ENCODE measurements at regions not wholly inside any gene's neighbourhood (a gene's known extent, or its start where the extent isn't known, plus 50 kb on each side); places are given as distances from the start of the nearest gene placed in this dataset.
"Not testable (repeated sequence)": the region's sequence is repeated elsewhere in the genome, so short reads cannot be mapped to it uniquely, and the experiment has no call there.

DNA sequence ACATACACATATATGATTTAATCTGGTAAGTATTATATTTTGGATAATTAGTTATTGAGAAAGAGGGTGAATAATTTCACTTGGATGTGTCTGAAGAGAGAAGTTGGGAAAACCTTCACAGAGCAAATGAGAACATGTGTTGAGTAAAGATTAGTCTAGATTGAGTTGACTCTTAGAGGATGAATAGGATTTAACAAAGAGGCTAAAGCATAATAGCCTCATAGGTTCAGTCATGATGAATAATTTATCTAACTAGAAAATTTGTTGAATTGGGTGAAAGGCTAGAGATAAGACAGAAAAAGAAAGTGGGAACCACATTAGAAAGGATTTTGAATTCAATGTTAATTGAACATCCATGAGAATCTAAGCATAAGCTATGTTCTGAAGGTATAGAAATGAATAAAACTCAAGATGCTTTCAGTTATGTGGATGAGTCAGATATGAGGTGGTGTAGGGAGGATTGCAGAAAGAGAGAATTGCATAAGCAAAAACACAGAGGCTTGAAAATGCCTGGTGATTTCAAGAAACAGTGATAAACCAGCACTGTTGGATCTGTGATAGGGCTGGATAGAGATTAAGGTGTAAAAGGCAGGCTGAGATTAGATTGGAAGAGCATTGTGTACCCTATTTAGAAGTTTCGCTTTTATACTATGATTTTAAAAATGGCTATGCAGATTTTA lies 207.6 kb upstream of the NR3C2 start:
- no peak for ATAC-seq
- TF ChIP-seq, protein P1, sequence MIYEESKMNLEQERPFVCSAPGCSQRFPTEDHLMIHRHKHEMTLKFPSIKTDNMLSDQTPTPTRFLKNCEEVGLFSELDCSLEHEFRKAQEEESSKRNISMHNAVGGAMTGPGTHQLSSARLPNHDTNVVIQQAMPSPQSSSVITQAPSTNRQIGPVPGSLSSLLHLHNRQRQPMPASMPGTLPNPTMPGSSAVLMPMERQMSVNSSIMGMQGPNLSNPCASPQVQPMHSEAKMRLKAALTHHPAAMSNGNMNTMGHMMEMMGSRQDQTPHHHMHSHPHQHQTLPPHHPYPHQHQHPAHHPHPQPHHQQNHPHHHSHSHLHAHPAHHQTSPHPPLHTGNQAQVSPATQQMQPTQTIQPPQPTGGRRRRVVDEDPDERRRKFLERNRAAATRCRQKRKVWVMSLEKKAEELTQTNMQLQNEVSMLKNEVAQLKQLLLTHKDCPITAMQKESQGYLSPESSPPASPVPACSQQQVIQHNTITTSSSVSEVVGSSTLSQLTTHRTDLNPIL (CRISPR knock-in tag; IDR thresholded peaks at IDR 0.05; ENCODE audit: low read depth), result no peak
- TF ChIP-seq ZNF565 (CRISPR knock-in tag; conservative IDR thresholded peaks at IDR 0.05; ENCODE audit: low read depth) (no peak), ESRRG (CRISPR knock-in tag; IDR thresholded peaks at IDR 0.05) (no peak), ARNTL (CRISPR knock-in tag; IDR thresholded peaks at IDR 0.05; ENCODE audit: borderline replicate concordance, low read depth) (no peak)
- TF ChIP-seq, protein P2, sequence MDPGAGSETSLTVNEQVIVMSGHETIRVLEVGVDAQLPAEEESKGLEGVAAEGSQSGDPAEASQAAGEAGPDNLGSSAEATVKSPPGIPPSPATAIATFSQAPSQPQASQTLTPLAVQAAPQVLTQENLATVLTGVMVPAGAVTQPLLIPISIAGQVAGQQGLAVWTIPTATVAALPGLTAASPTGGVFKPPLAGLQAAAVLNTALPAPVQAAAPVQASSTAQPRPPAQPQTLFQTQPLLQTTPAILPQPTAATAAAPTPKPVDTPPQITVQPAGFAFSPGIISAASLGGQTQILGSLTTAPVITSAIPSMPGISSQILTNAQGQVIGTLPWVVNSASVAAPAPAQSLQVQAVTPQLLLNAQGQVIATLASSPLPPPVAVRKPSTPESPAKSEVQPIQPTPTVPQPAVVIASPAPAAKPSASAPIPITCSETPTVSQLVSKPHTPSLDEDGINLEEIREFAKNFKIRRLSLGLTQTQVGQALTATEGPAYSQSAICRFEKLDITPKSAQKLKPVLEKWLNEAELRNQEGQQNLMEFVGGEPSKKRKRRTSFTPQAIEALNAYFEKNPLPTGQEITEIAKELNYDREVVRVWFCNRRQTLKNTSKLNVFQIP (CRISPR knock-in tag; IDR thresholded peaks at IDR 0.05; ENCODE audit: borderline replicate concordance, low read depth), result no peak

DNA sequence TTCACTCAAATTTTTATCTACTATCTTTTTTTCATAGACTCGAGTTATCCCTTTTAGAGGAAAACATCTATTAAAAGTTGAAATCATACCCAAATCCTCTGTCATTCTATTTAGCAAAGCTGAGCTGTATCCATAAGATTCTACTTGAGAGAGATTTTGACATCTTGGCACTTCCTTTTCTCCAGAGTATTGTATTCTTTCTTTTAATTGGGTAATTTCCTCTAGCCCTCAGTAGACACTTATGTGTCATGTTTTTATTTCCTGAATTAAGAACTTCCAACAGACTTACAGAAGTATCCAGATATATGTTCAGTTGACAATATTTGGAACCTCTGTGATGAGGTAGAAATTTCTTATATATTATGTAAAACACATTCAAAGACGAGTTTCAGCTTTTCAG lies 201.6 kb upstream of the NR3C2 start:
- TF ChIP-seq ISL1 (CRISPR knock-in tag; IDR thresholded peaks at IDR 0.05), result no peak
- TF ChIP-seq ARNTL (CRISPR knock-in tag; IDR thresholded peaks at IDR 0.05; ENCODE audit: borderline replicate concordance, low read depth), result no peak
- no peak for TF ChIP-seq ESRRG (CRISPR knock-in tag; IDR thresholded peaks at IDR 0.05)
- TF ChIP-seq TCF4 (CRISPR knock-in tag; IDR thresholded peaks at IDR 0.05; ENCODE audit: borderline replicate concordance), result no peak
- TF ChIP-seq PPARA (CRISPR knock-in tag; IDR thresholded peaks at IDR 0.05; ENCODE audit: borderline replicate concordance), result no peak
- TF ChIP-seq, protein P1 (CRISPR knock-in tag; IDR thresholded peaks at IDR 0.05; ENCODE audit: low read depth), result no peak
- TF ChIP-seq ZNF565 (CRISPR knock-in tag; conservative IDR thresholded peaks at IDR 0.05; ENCODE audit: low read depth), result no peak
- TF ChIP-seq ZNF70 (CRISPR knock-in tag; IDR thresholded peaks at IDR 0.05), result no peak
- TF ChIP-seq ZC3H10 (CRISPR knock-in tag; IDR thresholded peaks at IDR 0.05), result no peak
- no peak for TF ChIP-seq BACH2 (CRISPR knock-in tag; IDR thresholded peaks at IDR 0.05; ENCODE audit: borderline replicate concordance)
- no peak for TF ChIP-seq GLIS3 (CRISPR knock-in tag; IDR thresholded peaks at IDR 0.05)
- TF ChIP-seq ZFP3 (CRISPR knock-in tag; IDR thresholded peaks at IDR 0.05), result no peak
- no peak for TF ChIP-seq OSR1 (CRISPR knock-in tag; IDR thresholded peaks at IDR 0.05)
- TF ChIP-seq, protein P3, sequence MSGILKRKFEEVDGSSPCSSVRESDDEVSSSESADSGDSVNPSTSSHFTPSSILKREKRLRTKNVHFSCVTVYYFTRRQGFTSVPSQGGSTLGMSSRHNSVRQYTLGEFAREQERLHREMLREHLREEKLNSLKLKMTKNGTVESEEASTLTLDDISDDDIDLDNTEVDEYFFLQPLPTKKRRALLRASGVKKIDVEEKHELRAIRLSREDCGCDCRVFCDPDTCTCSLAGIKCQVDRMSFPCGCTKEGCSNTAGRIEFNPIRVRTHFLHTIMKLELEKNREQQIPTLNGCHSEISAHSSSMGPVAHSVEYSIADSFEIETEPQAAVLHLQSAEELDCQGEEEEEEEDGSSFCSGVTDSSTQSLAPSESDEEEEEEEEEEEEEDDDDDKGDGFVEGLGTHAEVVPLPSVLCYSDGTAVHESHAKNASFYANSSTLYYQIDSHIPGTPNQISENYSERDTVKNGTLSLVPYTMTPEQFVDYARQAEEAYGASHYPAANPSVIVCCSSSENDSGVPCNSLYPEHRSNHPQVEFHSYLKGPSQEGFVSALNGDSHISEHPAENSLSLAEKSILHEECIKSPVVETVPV (CRISPR knock-in tag; IDR thresholded peaks at IDR 0.05), result no peak
- TF ChIP-seq RARB (CRISPR knock-in tag; IDR thresholded peaks at IDR 0.05), result no peak
- TF ChIP-seq SNAI2 (CRISPR knock-in tag; IDR thresholded peaks at IDR 0.05), result no peak
- ATAC-seq, result no peak

DNA sequence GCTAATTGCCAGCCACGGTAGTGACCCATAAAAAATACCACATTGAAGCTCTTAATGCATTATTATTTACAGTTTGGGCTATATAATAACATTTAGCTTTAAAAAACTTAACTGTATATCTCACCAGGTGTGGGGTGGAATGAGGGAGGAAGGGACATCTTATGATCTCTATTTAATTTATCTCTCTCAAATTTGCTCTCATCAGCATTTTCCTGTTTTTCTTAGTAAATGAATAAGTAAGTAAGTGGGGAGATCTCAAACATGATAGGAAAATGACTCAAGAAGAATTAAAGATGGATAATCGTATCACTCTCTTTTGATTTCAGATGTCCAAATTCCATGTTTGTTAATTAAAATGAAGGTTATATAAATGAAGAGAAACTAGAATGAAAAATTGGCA lies 200.7 kb upstream of the NR3C2 start:
- no peak for TF ChIP-seq ZFP30 (CRISPR knock-in tag; IDR thresholded peaks at IDR 0.05)
- TF ChIP-seq ZNF8 (CRISPR knock-in tag; IDR thresholded peaks at IDR 0.05), result no peak
- no peak for TF ChIP-seq ESRRG (CRISPR knock-in tag; IDR thresholded peaks at IDR 0.05)
- TF ChIP-seq, protein P4, sequence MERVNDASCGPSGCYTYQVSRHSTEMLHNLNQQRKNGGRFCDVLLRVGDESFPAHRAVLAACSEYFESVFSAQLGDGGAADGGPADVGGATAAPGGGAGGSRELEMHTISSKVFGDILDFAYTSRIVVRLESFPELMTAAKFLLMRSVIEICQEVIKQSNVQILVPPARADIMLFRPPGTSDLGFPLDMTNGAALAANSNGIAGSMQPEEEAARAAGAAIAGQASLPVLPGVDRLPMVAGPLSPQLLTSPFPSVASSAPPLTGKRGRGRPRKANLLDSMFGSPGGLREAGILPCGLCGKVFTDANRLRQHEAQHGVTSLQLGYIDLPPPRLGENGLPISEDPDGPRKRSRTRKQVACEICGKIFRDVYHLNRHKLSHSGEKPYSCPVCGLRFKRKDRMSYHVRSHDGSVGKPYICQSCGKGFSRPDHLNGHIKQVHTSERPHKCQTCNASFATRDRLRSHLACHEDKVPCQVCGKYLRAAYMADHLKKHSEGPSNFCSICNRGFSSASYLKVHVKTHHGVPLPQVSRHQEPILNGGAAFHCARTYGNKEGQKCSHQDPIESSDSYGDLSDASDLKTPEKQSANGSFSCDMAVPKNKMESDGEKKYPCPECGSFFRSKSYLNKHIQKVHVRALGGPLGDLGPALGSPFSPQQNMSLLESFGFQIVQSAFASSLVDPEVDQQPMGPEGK (CRISPR knock-in tag; IDR thresholded peaks at IDR 0.05; ENCODE audit: borderline replicate concordance), result no peak
- TF ChIP-seq, protein P3 (CRISPR knock-in tag; IDR thresholded peaks at IDR 0.05), result no peak
- TF ChIP-seq, protein P5, sequence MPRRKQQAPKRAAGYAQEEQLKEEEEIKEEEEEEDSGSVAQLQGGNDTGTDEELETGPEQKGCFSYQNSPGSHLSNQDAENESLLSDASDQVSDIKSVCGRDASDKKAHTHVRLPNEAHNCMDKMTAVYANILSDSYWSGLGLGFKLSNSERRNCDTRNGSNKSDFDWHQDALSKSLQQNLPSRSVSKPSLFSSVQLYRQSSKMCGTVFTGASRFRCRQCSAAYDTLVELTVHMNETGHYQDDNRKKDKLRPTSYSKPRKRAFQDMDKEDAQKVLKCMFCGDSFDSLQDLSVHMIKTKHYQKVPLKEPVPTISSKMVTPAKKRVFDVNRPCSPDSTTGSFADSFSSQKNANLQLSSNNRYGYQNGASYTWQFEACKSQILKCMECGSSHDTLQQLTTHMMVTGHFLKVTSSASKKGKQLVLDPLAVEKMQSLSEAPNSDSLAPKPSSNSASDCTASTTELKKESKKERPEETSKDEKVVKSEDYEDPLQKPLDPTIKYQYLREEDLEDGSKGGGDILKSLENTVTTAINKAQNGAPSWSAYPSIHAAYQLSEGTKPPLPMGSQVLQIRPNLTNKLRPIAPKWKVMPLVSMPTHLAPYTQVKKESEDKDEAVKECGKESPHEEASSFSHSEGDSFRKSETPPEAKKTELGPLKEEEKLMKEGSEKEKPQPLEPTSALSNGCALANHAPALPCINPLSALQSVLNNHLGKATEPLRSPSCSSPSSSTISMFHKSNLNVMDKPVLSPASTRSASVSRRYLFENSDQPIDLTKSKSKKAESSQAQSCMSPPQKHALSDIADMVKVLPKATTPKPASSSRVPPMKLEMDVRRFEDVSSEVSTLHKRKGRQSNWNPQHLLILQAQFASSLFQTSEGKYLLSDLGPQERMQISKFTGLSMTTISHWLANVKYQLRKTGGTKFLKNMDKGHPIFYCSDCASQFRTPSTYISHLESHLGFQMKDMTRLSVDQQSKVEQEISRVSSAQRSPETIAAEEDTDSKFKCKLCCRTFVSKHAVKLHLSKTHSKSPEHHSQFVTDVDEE (CRISPR knock-in tag; IDR thresholded peaks at IDR 0.05), result no peak
- TF ChIP-seq OSR1 (CRISPR knock-in tag; IDR thresholded peaks at IDR 0.05), result no peak
- TF ChIP-seq BACH2 (CRISPR knock-in tag; IDR thresholded peaks at IDR 0.05; ENCODE audit: borderline replicate concordance), result no peak
- no peak for TF ChIP-seq ZNF565 (CRISPR knock-in tag; conservative IDR thresholded peaks at IDR 0.05; ENCODE audit: low read depth)
- no peak for ATAC-seq

DNA sequence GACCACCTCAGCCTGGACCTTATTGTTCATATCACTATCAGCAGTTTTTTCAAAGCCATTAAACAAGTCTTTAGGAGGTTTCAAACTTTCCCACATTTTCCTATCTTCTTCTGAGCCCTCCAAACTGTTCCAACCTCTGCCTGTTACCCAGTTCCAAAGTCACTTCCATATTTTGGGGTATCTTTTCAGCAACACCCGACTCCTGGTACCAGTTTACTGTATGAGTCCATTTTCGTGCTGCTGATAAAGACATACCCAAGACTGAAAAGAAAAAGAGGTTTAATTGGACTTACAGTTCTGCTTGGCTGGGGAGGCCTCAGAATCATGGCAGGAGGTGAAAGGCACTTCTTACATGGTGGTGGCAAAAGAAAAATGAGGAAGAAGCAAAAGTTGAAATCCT lies 195.9 kb upstream of the NR3C2 start:
- ATAC-seq, result not testable (repeated sequence)

DNA sequence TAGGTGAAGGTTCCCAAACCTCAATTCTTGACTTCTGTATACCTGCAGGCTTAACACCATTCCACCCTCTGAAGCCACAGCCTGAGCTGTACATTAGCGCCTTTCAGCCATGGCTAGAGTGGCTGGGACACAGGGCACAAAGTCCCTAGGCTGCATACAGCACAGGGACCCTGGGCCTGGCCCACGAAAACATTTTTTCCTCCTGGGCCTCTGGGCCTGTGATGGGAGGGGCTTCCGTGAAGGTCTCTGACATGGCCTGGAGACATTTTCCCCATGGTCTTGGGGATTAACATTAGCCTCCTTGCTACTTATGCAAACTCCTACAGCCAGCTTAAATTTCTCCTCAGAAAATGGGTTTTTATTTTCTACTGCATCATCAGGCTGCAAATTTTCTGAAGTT lies 195.2 kb upstream of the NR3C2 start:
- ATAC-seq, result not testable (repeated sequence)
